ENCODE measurements at regions not wholly inside any gene's neighbourhood (a gene's known extent, or its start where the extent isn't known, plus 50 kb on each side); places are given as distances from the start of the nearest gene placed in this dataset.

- no peak for TF ChIP-seq CTCF (IDR thresholded peaks at IDR 0.05; ENCODE audit: borderline replicate concordance, insufficient read depth, low read depth, low read length)
- H3K4me3 ChIP-seq (ENCODE audit: low read depth, low read length), result no peak overlapping the region
These were observed 63.5 kb upstream of the PHACTR2 start for GRCh38 chr6:143614235-143614634.

GRCh38 chr6:143613749-143614148 is 64.0 kb upstream of the PHACTR2 start:
- no peak overlapping the region for H3K4me3 ChIP-seq (ENCODE audit: low read depth, low read length)
- TF ChIP-seq CTCF (IDR thresholded peaks at IDR 0.05; ENCODE audit: borderline replicate concordance, insufficient read depth, low read depth, low read length), result no peak

- TF ChIP-seq CTCF (IDR thresholded peaks at IDR 0.05; ENCODE audit: borderline replicate concordance, insufficient read depth, low read depth, low read length), result no peak
- H3K4me3 ChIP-seq (ENCODE audit: low read depth, low read length), result no peak overlapping the region
These were observed 65.6 kb upstream of the PHACTR2 start for GRCh38 chr6:143612186-143612585.

- TF ChIP-seq CTCF (IDR thresholded peaks at IDR 0.05; ENCODE audit: borderline replicate concordance, insufficient read depth, low read depth, low read length), result no peak
- no peak overlapping the region for H3K4me3 ChIP-seq (ENCODE audit: low read depth, low read length)
These were observed 66.2 kb upstream of the PHACTR2 start for GRCh38 chr6:143611580-143611979.

GRCh38 chr6:143609972-143610371 is 67.8 kb upstream of the PHACTR2 start:
- no peak for TF ChIP-seq CTCF (IDR thresholded peaks at IDR 0.05; ENCODE audit: borderline replicate concordance, insufficient read depth, low read depth, low read length)
- H3K4me3 ChIP-seq (ENCODE audit: low read depth, low read length), result no peak overlapping the region

GRCh38 chr6:143609501-143609900 is 68.3 kb upstream of the PHACTR2 start:
- H3K4me3 ChIP-seq (ENCODE audit: low read depth, low read length), result no peak overlapping the region
- no peak for TF ChIP-seq CTCF (IDR thresholded peaks at IDR 0.05; ENCODE audit: borderline replicate concordance, insufficient read depth, low read depth, low read length)

- no peak overlapping the region for H3K4me3 ChIP-seq (ENCODE audit: low read depth, low read length)
- no peak for TF ChIP-seq CTCF (IDR thresholded peaks at IDR 0.05; ENCODE audit: borderline replicate concordance, insufficient read depth, low read depth, low read length)
These were observed 68.9 kb upstream of the PHACTR2 start for GRCh38 chr6:143608906-143609305.
